H1 (cell line): ENCODE measurements at regions not wholly inside any gene's neighbourhood (a gene's known extent, or its start where the extent isn't known, plus 50 kb on each side); places are given as distances from the start of the nearest gene placed in this dataset.

ENCODE experiments used
- CTCF ChIA-PET: fragments of 300-600 bp; sonication (Branson Sonifier 250); formaldehyde crosslinking; loops from one replicate; lab custom pipeline; 2021; ENCODE audit not compliant: partially characterized antibody; lab: Charles Lee
- POLR2A ChIA-PET: fragments of 300-600 bp; sonication (Branson Sonifier 250); formaldehyde crosslinking; loops from one replicate; lab custom pipeline; 2021; ENCODE audit warnings: inconsistent platforms; ENCODE audit not compliant: partially characterized antibody; lab: Charles Lee
- DNase-seq, 2 experiments: peaks; one replicate each; pipeline versions ENCODE4 v3.0.0 to v3.0.0-alpha.2; 2010 to 2022; ENCODE audit warnings: low spot score in 2 of 2, low read depth in 1 of 2, mixed read lengths in 1 of 2
- FAIRE-seq: peaks from 2 replicates; lab custom pipeline; 2011; peaks lifted over from hg19 to GRCh38; lab: Jason Lieb, UNC
- H2AFZ ChIP-seq: 2 replicates; pipeline ENCODE4 v1.8.1; 2012; ENCODE audit warnings: low read length, inconsistent platforms
- H2AK5ac ChIP-seq: 2 replicates; pipeline ENCODE4 v1.6.1; 2013; ENCODE audit warnings: low read depth, low read length
- H2BK120ac ChIP-seq: replicated peaks from 2 replicates; pipeline ENCODE3; 2013; ENCODE audit warnings: low read depth, low read length, inconsistent platforms
- H2BK12ac ChIP-seq: 2 replicates; pipeline ENCODE4 v1.6.1; 2013; ENCODE audit warnings: low read depth, low read length
- H2BK15ac ChIP-seq: 2 replicates; pipeline ENCODE4 v1.6.1; 2013; ENCODE audit warnings: low read length
- H2BK20ac ChIP-seq: 2 replicates; pipeline ENCODE4 v1.6.1; 2013; ENCODE audit warnings: low read length
- H2BK5ac ChIP-seq: 2 replicates; pipeline ENCODE4 v1.6.1; 2013; ENCODE audit warnings: low read depth, low read length
- H3K14ac ChIP-seq: 2 replicates; pipeline ENCODE4 v1.6.1; 2013; ENCODE audit warnings: inconsistent platforms; ENCODE audit not compliant: insufficient read length
- H3K18ac ChIP-seq: 2 replicates; pipeline ENCODE4 v1.6.1; 2013; ENCODE audit warnings: low read length; ENCODE audit errors: extremely low read depth
- H3K23ac ChIP-seq: 2 replicates; pipeline ENCODE4 v1.6.1; 2013; ENCODE audit warnings: inconsistent platforms; ENCODE audit not compliant: insufficient read length
- H3K23me2 ChIP-seq: 2 replicates; pipeline ENCODE4 v1.6.1; 2013; ENCODE audit warnings: low read depth, low read length
- H3K27ac ChIP-seq: 2 replicates; pipeline ENCODE4 v1.6.1; 2011; ENCODE audit warnings: low read depth, low read length, inconsistent platforms
- H3K27me3 ChIP-seq, 4 experiments: replicated peaks in 1 of 4; 1 replicate in 1 of 4; 2 replicates in 3 of 4; pipeline versions ENCODE4 v1.6.1 to v1.8.1; 2011 to 2013; ENCODE audit warnings: low read length in 3 of 4, mild to moderate bottlenecking in 3 of 4, inconsistent platforms in 2 of 4, mixed read lengths in 2 of 4, moderate library complexity in 1 of 4; ENCODE audit not compliant: control insufficient read depth in 3 of 4, insufficient read depth in 3 of 4; ENCODE audit errors: extremely low read depth in 1 of 4
- H3K36me3 ChIP-seq, 4 experiments: 2 replicates each; pipeline versions ENCODE4 v1.6.1 to v1.8.1; 2011 to 2013; ENCODE audit warnings: mild to moderate bottlenecking in 4 of 4, low read length in 3 of 4, moderate library complexity in 2 of 4, control low read depth in 1 of 4, inconsistent platforms in 1 of 4; ENCODE audit not compliant: insufficient read depth in 4 of 4, control insufficient read depth in 2 of 4
- H3K4ac ChIP-seq: replicated peaks from 2 replicates; pipeline ENCODE3; 2013; ENCODE audit warnings: low read length, low read depth, mixed read lengths, inconsistent platforms; ENCODE audit not compliant: insufficient read length
- H3K4me1 ChIP-seq, 4 experiments: replicated peaks in 1 of 4; 1 replicate in 1 of 4; 2 replicates in 3 of 4; pipeline versions ENCODE4 v1.6.1 to v1.8.1; 2011 to 2013; ENCODE audit warnings: low read length in 3 of 4, inconsistent platforms in 2 of 4, mixed read lengths in 1 of 4; ENCODE audit not compliant: insufficient read depth in 4 of 4, control insufficient read depth in 3 of 4
- H3K4me2 ChIP-seq, 2 experiments: 2 replicates each; pipeline versions ENCODE4 v1.6.1 to v1.8.1; 2011 to 2013; ENCODE audit warnings: low read depth in 2 of 2, low read length in 2 of 2, control low read depth in 1 of 2, inconsistent platforms in 1 of 2, mild to moderate bottlenecking in 1 of 2; ENCODE audit not compliant: insufficient read depth in 1 of 2
- H3K4me3 ChIP-seq, 4 experiments: fragments of 200-600, 300-600 bp in 1 of 4; sonication (generic), shearing (Covaris generic), sonication (Bioruptor Twin) in 1 of 4; 2 replicates each; pipeline versions ENCODE4 v1.5.1 to v1.8.1; 2011 to 2016; ENCODE audit warnings: low read length in 4 of 4, low read depth in 3 of 4, control low read depth in 2 of 4, inconsistent platforms in 2 of 4, mild to moderate bottlenecking in 2 of 4, mixed read lengths in 1 of 4, moderate library complexity in 1 of 4; ENCODE audit not compliant: insufficient read depth in 2 of 4; ENCODE audit errors: extremely low read depth in 1 of 4
- H3K56ac ChIP-seq: replicated peaks from 2 replicates; pipeline ENCODE3; 2013; ENCODE audit warnings: low read depth, mild to moderate bottlenecking, mixed read lengths, low read length, inconsistent platforms; ENCODE audit not compliant: insufficient read length
- H3K79me1 ChIP-seq: 2 replicates; pipeline ENCODE4 v1.6.1; 2013; ENCODE audit warnings: low read depth, low read length, control low read depth
- H3K79me2 ChIP-seq, 2 experiments: 2 replicates each; pipeline versions ENCODE4 v1.6.1 to v1.8.1; 2012 to 2013; ENCODE audit warnings: low read length in 2 of 2, mild to moderate bottlenecking in 2 of 2, inconsistent platforms in 1 of 2; ENCODE audit not compliant: insufficient read depth in 2 of 2, control insufficient read depth in 1 of 2
- H3K9ac ChIP-seq, 4 experiments: replicated peaks in 1 of 4; 1 replicate in 1 of 4; 2 replicates in 3 of 4; pipeline versions ENCODE4 v1.6.1 to v1.8.1; 2011 to 2013; ENCODE audit warnings: low read depth in 3 of 4, low read length in 3 of 4, control low read depth in 2 of 4, mild to moderate bottlenecking in 2 of 4, moderate library complexity in 2 of 4, inconsistent platforms in 1 of 4; ENCODE audit errors: extremely low read depth in 1 of 4
- H3K9me3 ChIP-seq, 2 experiments: 2 replicates each; pipeline versions ENCODE4 v1.6.1 to v1.8.1; 2012 to 2013; ENCODE audit warnings: mild to moderate bottlenecking in 2 of 2, moderate library complexity in 2 of 2, control low read depth in 1 of 2, inconsistent platforms in 1 of 2, low read depth in 1 of 2, low read length in 1 of 2, mixed read lengths in 1 of 2; ENCODE audit not compliant: insufficient read depth in 2 of 2
- H4K20me1 ChIP-seq, 2 experiments: replicated peaks in 1 of 2; 2 replicates each; pipeline versions ENCODE3 to v1.8.1; 2011 to 2013; ENCODE audit warnings: inconsistent platforms in 2 of 2, low read length in 2 of 2, mild to moderate bottlenecking in 1 of 2; ENCODE audit not compliant: insufficient read depth in 2 of 2, control insufficient read depth in 1 of 2
- H4K5ac ChIP-seq: 2 replicates; pipeline ENCODE4 v1.6.1; 2013; ENCODE audit warnings: low read length, low read depth, mixed read lengths, inconsistent platforms; ENCODE audit not compliant: insufficient read length
- H4K8ac ChIP-seq: 2 replicates; pipeline ENCODE4 v1.8.0; 2013; ENCODE audit warnings: mild to moderate bottlenecking, moderate library complexity, low read length, inconsistent platforms; ENCODE audit not compliant: insufficient read depth; ENCODE audit errors: extremely low read depth
- H4K91ac ChIP-seq: replicated peaks from 2 replicates; pipeline ENCODE3; 2013; ENCODE audit warnings: low read length, mixed read lengths, inconsistent platforms; ENCODE audit not compliant: insufficient read length
- POLR2AphosphoS5 ChIP-seq: IDR thresholded peaks from 2 replicates; pipeline ENCODE4 v1.6.1; 2011; ENCODE audit warnings: low read depth, low read length
- SIX5 ChIP-seq: IDR thresholded peaks from 2 replicates; pipeline ENCODE4 v1.6.1; 2011; ENCODE audit warnings: mild to moderate bottlenecking, low read depth, low read length
- TBP ChIP-seq: IDR thresholded peaks from 2 replicates; pipeline ENCODE4 v1.6.1; 2011; ENCODE audit warnings: low read depth, low read length, improper control_type of control experiment
- WGBS, 2 experiments: shearing (Covaris generic) in 1 of 2; methylation state at CpG; one replicate each; pipeline versions ENCODE4 v1.1.6 to v1.1.7; 2013 to 2015; ENCODE audit warnings: low lambda C conversion rate in 2 of 2, mixed read lengths in 2 of 2, inconsistent platforms in 1 of 2, low coverage in 1 of 2, missing lambda C conversion rate in 1 of 2; ENCODE audit not compliant: insufficient replicate concordance in 2 of 2, insufficient coverage in 1 of 2, insufficient read length in 1 of 2; ENCODE audit errors: extremely low coverage in 1 of 2, missing lambda C conversion rate in 1 of 2; 5-methylcytosine and 5-hydroxymethylcytosine counted together

GRCh38 chrX:40166582-40166981, 68.8 kb upstream of the BCOR start:
- Histone ChIP-seq H2AFZ (no peak overlapping the region), H3K27ac (no peak overlapping the region), H3K4me2 (peak overlapping the region; percentile 64 to 84; a peak in 3 of 4 replicates), H3K9me3 (no peaks in the 10 kb centered on the region), H4K8ac (no peak overlapping the region), H4K91ac (peak overlapping the region; percentile 93), H2AK5ac (peak overlapping the region; percentile 13; the same call in 1 of the 2 replicates), H3K18ac (peak overlapping the region; percentile 71), H3K4ac (peak overlapping the region; percentile 39), H3K27me3 (no peaks in the 10 kb centered on the region; a peak in 2 of 7 replicates), H3K56ac (no peak overlapping the region), H3K23me2 (no peaks in the 10 kb centered on the region; the same call in 1 of the 2 replicates), H2BK5ac (peak overlapping the region; percentile 66; the same call in 1 of the 2 replicates), H3K79me1 (no peaks in the 10 kb centered on the region), H2BK12ac (peak overlapping the region; percentile 68; the same call in 1 of the 2 replicates), H3K4me1 (peaks cover 3 to 30% (median 21%) of the 10 kb centered on the region in 4 experiments), H3K23ac (no peak overlapping the region), H3K9ac (no peak overlapping the region; a peak in 1 of 7 replicates), H4K20me1 (no peaks in the 10 kb centered on the region), H2BK120ac (peak overlapping the region; percentile 26), H2BK20ac (peak overlapping the region; percentile 72), H3K79me2 (peaks cover 0 to 18% of the 10 kb centered on the region in 2 experiments; a peak in 2 of 4 replicates), H2BK15ac (no peak overlapping the region), H3K4me3 (peak overlapping the region in 1 of 4 experiments; percentile 59; a peak in 1 of 8 replicates), H3K14ac (no peak overlapping the region), H4K5ac (no peak overlapping the region), H3K36me3 (no peaks in the 10 kb centered on the region)
- ChIA-PET POLR2A (interaction anchor here (3.9 to 7.0 kb wide), 3 partner anchors 13 to 69 kb away, joined by 15 to 129 read pairs (median 18); partner anchors contain the start of gene BCOR), CTCF (interaction anchor here (1.1 kb wide), 1 partner anchor 10 kb away, joined by 5 read pairs; no protein-coding TSS in a partner anchor)
- FAIRE-seq (no peak), DNase-seq (no peak)
- TF ChIP-seq TBP, result 0 out of 2 replicates have a peak, but pooled peaks have one; percentile 12
- no peak for TF ChIP-seq POLR2AphosphoS5
- no peak for TF ChIP-seq SIX5
- 22% methylated on average over 2 of the region's 4 CpGs; no CpG with 5 or more reads in 1 of the 2 experiments for WGBS, 2 experiments
